Panc1 (cell line): ENCODE measurements at regions not wholly inside any gene's neighbourhood (a gene's known extent, or its start where the extent isn't known, plus 50 kb on each side); places are given as distances from the start of the nearest gene placed in this dataset.

ENCODE experiments used
- CTCF ChIP-seq: fragments of 450-650 bp; IDR thresholded peaks from 2 replicates; pipeline ENCODE4 v1.5.1; 2017; ENCODE audit warnings: mild to moderate bottlenecking
- TCF7L2 ChIP-seq: IDR thresholded peaks from 2 replicates; pipeline ENCODE4 v1.6.1; 2011; ENCODE audit warnings: mild to moderate bottlenecking, low read depth, low read length, inconsistent platforms

DNA sequence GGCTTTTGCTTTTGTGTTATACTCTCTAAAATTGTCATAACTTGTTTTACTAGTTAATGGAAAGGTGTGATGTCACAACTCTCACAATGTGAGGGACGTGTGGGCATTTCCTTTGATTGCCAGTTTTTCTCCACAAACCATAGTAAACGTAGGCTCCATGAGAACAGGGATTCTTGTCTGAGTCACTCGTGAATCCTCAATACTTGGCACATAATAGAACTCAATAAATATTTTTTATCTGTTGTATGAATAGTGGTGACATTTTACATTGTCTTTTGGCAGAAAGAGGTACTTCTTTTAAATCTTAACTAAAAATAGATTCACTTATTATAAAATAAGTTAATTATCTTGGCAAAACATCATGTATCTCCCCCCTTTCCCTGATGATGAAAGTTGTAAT is 69.0 kb upstream of the CNKSR3 start:
- TF ChIP-seq CTCF: no peak
- no peak for TF ChIP-seq TCF7L2
